ENCODE measurements at regions not wholly inside any gene's neighbourhood (a gene's known extent, or its start where the extent isn't known, plus 50 kb on each side); places are given as distances from the start of the nearest gene placed in this dataset.
"Not testable (repeated sequence)": the region's sequence is repeated elsewhere in the genome, so short reads cannot be mapped to it uniquely, and the experiment has no call there.

DNA sequence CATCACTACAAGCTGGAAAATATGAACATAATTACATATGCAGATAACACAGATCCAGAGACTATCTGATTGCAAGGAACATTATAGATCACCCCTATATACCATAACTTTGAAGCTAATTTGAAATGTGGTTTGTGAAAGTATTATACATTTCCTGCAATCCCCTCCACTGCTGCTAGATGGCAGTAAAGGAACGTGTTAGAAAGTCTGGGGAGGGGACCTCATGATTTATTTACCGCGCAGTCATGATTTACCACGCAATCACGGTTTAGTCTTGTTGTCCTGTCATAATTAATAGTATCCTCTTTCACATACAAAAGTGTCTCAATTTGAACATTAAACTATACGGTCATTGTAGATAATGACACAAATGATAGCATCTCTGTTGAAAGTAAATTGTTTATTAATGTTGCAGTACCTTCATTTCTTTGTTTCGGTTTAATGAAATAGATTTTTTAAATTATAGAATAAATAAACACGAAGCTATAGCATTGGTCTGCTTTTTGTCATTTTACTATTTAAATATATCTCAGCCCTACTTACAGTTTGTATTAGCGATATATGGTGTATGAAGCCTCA, 145.3 kb upstream of the PRSS1 start:
- no peak for DNase-seq (ENCODE audit: low read depth)

GRCh38 chr7:142602756-142603155, 146.5 kb upstream of the PRSS1 start:
- DNase-seq (ENCODE audit: low read depth) = no peak

DNA sequence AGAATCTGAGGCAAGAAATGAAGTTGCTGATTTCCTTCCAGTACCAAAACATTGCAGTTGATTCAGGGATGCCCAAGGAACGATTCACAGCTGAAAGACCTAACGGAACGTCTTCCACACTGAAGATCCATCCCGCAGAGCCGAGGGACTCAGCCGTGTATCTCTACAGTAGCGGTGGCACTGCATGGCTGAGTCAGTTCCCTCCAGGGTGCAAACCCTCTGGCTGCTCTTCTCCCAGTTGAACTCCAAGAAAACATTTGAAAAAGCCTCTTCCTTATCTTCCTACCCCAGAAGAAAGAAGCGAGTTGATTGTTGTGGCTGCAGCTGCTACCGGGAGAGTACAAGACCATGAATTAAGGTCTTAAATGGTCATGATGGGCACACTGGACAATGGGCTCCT, 147.1 kb upstream of the PRSS1 start:
- DNase-seq (ENCODE audit: low read depth) = no peak

- DNase-seq (ENCODE audit: low read depth) = no peak
Observed at GRCh38 chr7:142598297-142598696, 151.0 kb upstream of the PRSS1 start.

DNA sequence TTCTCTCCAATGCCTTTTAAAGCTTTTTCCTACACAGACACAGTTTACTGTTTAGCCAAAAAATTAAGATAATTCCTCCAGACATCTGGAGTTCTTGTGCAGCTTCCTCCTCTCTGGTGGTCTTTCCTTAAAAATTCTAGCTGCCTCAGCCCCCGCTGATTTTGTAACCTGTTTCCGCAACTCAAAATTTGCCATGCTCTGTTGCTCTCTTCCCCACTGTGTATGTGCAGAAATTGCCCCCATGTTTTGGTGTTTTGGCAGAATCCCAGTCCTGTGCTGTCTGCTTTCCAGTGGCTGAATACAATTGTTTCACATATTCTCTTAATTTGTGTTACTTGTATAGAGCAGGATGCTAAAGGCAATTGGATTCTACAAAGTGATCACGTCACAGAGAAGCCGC, 151.7 kb upstream of the PRSS1 start:
- DNase-seq (ENCODE audit: low read depth) = no peak

GRCh38 chr7:142595816-142596516, 153.3 kb upstream of the PRSS1 start:
- no peak for DNase-seq (ENCODE audit: low read depth)

GRCh38 chr7:142594078-142594477, 155.2 kb upstream of the PRSS1 start:
- no peak for DNase-seq (ENCODE audit: low read depth)

- no peak for DNase-seq (ENCODE audit: low read depth)
Observed at GRCh38 chr7:142593106-142593505, 156.2 kb upstream of the PRSS1 start.

DNA sequence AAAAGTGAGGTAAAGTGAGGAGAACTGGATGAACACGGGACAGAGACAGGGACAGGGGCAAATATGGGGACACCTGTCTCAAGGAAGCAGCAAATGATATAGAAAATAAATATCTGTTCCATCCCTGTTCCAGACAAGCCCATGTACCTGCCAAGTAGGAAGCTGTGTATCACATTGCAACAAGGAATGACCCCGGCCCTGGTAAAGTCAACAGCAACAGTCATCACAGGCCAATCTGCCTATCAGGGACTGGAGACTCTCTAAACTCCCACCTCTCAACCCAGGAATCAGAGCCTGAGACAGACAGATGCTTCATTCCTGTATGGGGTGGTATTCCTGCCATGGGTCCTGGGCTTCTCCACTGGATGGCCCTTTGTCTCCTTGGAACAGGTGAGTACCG, 156.6 kb upstream of the PRSS1 start:
- DNase-seq (ENCODE audit: low read depth) = no peak

- DNase-seq (ENCODE audit: low read depth) = no peak
Observed at GRCh38 chr7:142592231-142592630, 157.0 kb upstream of the PRSS1 start.

- DNase-seq (ENCODE audit: low read depth) = no peak
Observed at GRCh38 chr7:142590830-142591457, 158.3 kb upstream of the PRSS1 start.

GRCh38 chr7:142590077-142590476, 159.2 kb upstream of the PRSS1 start:
- no peak for DNase-seq (ENCODE audit: low read depth)

DNA sequence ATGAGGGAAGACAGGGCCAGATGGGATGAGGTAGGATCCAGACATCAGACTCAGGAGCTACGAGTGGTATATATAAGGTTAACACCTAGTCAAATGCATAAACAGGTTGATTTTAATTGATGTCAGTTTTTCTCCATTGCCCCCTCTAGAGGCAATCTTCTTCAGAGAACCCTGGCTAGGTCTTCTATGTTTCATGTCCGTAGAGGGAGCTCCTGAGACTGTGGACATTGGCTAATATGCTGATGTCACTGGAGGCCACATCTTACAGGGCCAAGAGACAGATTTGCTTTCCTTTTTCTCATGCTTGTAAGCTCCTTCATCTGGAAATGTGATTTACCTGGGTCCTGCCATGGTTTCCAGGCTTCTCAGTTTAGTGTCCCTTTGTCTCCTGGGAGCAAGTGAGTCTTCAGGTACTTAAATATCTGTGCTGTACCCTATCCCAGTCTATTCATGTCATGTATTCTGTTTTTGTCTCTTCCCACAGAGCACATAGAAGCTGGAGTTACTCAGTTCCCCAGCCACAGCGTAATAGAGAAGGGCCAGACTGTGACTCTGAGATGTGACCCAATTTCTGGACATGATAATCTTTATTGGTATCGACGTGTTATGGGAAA, 161.6 kb upstream of the PRSS1 start:
- DNase-seq (ENCODE audit: low read depth) = peak; percentile 68

GRCh38 chr7:142586611-142587010, 162.7 kb upstream of the PRSS1 start:
- DNase-seq (ENCODE audit: low read depth) = no peak

GRCh38 chr7:142585425-142585824, 163.8 kb upstream of the PRSS1 start:
- no peak for DNase-seq (ENCODE audit: low read depth)

GRCh38 chr7:142584765-142585164, 164.5 kb upstream of the PRSS1 start:
- DNase-seq (ENCODE audit: low read depth) = no peak

- DNase-seq (ENCODE audit: low read depth) = peak; percentile 62
Observed at GRCh38 chr7:142583446-142583845, 165.8 kb upstream of the PRSS1 start.

DNA sequence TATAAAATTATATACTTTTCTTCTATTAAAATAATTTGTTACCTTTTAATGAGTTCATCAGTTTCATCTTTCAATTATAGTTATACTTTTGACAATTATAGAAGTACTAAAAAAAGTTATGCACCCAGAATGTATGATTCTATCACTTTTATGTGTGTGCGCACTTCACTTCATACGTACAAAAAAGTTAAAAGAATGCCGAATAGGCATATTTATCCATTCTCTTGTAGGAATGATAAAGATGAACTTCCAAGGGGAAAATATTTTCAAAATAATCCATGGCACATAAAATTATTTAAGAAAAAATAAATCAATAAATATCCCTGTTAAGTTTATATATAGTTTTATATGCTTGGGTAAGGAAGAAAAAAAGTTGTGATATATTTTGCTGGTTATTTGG, 166.9 kb upstream of the PRSS1 start:
- DNase-seq (ENCODE audit: low read depth) = no peak

DNA sequence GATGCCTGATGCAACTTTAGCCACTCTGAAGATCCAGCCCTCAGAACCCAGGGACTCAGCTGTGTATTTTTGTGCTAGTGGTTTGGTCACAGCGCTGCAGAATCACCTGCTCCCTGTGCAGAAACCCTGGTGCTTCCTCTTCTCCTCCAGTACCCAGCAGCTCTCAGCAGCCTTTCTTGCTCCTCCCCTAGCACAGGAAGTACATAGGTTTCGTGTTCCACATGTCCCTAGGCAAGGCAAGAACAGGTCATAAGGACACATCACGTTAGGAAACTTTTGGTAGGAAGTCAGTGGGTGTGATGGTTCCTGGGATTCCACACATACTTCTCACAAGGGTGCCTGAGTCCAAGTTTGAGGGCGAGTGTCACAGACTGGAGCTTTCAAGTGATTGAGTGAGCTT, 167.9 kb upstream of the PRSS1 start:
- DNase-seq (ENCODE audit: low read depth) = no peak

DNA sequence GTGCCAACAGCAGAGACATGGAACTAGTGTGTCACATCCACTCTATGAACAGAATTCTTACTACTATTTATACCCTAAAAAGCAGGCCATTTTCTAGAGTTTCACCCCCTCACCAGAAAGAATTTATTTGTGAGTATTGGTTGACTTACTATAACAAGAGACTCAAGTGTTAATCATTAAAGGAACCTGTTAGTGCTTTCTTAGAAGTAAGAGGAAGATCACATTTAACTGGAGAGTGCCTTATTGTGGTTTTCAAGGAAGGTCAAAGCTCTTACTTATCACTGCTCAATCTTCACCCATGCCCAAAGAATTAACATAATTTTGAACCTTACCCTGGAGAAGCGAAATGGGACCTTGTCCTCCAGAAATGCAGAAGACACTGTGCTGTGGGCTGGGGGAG, 169.3 kb upstream of the PRSS1 start:
- DNase-seq (ENCODE audit: low read depth) = no peak

DNA sequence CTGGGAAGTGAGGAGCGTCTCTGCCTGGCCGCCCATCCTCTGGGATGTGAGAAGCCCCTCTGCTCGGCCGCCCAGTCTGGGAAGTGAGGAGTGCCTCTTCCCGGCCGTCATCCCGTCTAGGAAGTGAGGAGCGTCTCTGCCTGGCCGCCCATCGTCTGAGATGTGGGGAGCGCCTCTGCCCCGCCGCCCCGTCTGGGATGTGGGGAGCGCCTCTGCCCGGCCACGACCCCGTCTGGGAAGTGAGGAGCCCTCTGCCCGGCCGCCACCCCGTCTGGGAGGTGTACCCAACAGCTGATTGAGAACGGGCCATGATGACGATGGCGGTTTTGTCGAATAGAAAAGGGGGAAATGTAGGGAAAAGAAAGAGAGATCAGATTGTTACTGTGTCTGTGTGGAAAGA, 173.9 kb upstream of the PRSS1 start:
- not testable (repeated sequence) for DNase-seq (ENCODE audit: low read depth)

DNA sequence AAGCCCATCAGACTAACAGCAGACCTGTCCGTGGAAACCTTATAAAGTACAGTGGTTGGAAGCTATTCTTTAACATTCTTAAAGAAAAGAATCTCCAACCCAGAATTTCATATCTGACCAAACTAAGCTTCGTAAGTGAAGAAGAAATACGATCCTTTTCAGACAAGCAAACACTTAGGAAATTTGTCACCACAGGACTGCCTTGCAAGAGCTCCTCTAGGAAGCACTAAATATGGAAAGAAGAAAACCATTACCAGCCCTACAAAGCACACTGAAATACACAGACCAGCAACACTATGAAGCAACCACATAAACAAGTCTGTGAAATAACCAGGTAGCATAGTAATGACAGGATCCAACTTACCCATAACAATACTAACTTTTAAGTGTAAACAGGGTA, 177.7 kb upstream of the PRSS1 start:
- DNase-seq (ENCODE audit: low read depth) = no peak

- DNase-seq (ENCODE audit: low read depth) = no peak
Observed at GRCh38 chr7:142569851-142570250, 179.4 kb upstream of the PRSS1 start.

Data from stromal cell of bone marrow (primary cell).